Central memory CD4-positive, alpha-beta T cell (primary cell): ENCODE measurements at regions not wholly inside any gene's neighbourhood (a gene's known extent, or its start where the extent isn't known, plus 50 kb on each side); places are given as distances from the start of the nearest gene placed in this dataset.
"Not testable (repeated sequence)": the region's sequence is repeated elsewhere in the genome, so short reads cannot be mapped to it uniquely, and the experiment has no call there.

Experiments
- DNase-seq: peaks from one replicate; pipeline ENCODE4 v3.0.0; 2022

- not testable (repeated sequence) for DNase-seq
Measured at GRCh38 chr18:78879072-78879883, 100.3 kb upstream of the SALL3 start.

- DNase-seq = no peak
Measured at GRCh38 chr18:78882585-78882984, 97.0 kb upstream of the SALL3 start.

GRCh38 chr18:78883501-78883900, 96.1 kb upstream of the SALL3 start:
- DNase-seq = no peak

- no peak for DNase-seq
Measured at GRCh38 chr18:78884502-78884901, 95.1 kb upstream of the SALL3 start.

- no peak for DNase-seq
Measured at GRCh38 chr18:78889250-78889649, 90.4 kb upstream of the SALL3 start.

- DNase-seq = no peak
Measured at GRCh38 chr18:78890388-78890787, 89.2 kb upstream of the SALL3 start.

- no peak for DNase-seq
Measured at GRCh38 chr18:78891185-78891762, 88.3 kb upstream of the SALL3 start.

GRCh38 chr18:78892177-78892576, 87.4 kb upstream of the SALL3 start:
- no peak for DNase-seq

- no peak for DNase-seq
Measured at GRCh38 chr18:78892721-78893120, 86.9 kb upstream of the SALL3 start.

GRCh38 chr18:78893281-78894032, 86.2 kb upstream of the SALL3 start:
- no peak for DNase-seq

- no peak for DNase-seq
Measured at GRCh38 chr18:78894033-78894305, 85.6 kb upstream of the SALL3 start.

- no peak for DNase-seq
Measured at GRCh38 chr18:78895207-78896001, 84.2 kb upstream of the SALL3 start.

GRCh38 chr18:78896111-78896905, 83.3 kb upstream of the SALL3 start:
- no peak for DNase-seq

- DNase-seq = no peak
Measured at GRCh38 chr18:78898066-78898465, 81.6 kb upstream of the SALL3 start.

- DNase-seq = no peak
Measured at GRCh38 chr18:78898635-78899034, 81.0 kb upstream of the SALL3 start.

GRCh38 chr18:78899241-78899640, 80.4 kb upstream of the SALL3 start:
- DNase-seq = no peak

- no peak for DNase-seq
Measured at GRCh38 chr18:78900938-78901909, 78.4 kb upstream of the SALL3 start.

- no peak for DNase-seq
Measured at GRCh38 chr18:78901923-78902794, 77.5 kb upstream of the SALL3 start.

- no peak for DNase-seq
Measured at GRCh38 chr18:78902795-78903435, 76.7 kb upstream of the SALL3 start.
